Stimulated activated CD8-positive, alpha-beta memory T cell treated with anti-CD3 and anti-CD28 coated beads, Interleukin-12 subunit alpha, Interleukin-12 subunit beta, amount 100 ng/mL, for 1 hour (primary cell): ENCODE measurements at regions not wholly inside any gene's neighbourhood (a gene's known extent, or its start where the extent isn't known, plus 50 kb on each side); places are given as distances from the start of the nearest gene placed in this dataset.
"Not testable (repeated sequence)": the region's sequence is repeated elsewhere in the genome, so short reads cannot be mapped to it uniquely, and the experiment has no call there.

Source experiments
- DNase-seq: peaks from one replicate; pipeline ENCODE4 v3.0.0-alpha.2; 2020; ENCODE audit warnings: low read depth

GRCh38 chr10:10712155-10712704 lies 305.4 kb upstream of the CELF2 start:
- no peak for DNase-seq

- no peak for DNase-seq
These were observed 303.3 kb upstream of the CELF2 start for GRCh38 chr10:10714327-10714726.

- DNase-seq, result no peak
These were observed 300.7 kb upstream of the CELF2 start for GRCh38 chr10:10716972-10717371.

GRCh38 chr10:10722422-10722821 lies 295.2 kb upstream of the CELF2 start:
- DNase-seq, result no peak

- no peak for DNase-seq
These were observed 292.5 kb upstream of the CELF2 start for GRCh38 chr10:10725196-10725595.

GRCh38 chr10:10726101-10726500 lies 291.6 kb upstream of the CELF2 start:
- DNase-seq, result no peak

- not testable (repeated sequence) for DNase-seq
These were observed 290.3 kb upstream of the CELF2 start for GRCh38 chr10:10727411-10727810.

GRCh38 chr10:10727812-10728211 lies 289.9 kb upstream of the CELF2 start:
- DNase-seq, result no peak

GRCh38 chr10:10730471-10731043 lies 287.1 kb upstream of the CELF2 start:
- DNase-seq, result no peak

GRCh38 chr10:10731366-10731765 lies 286.3 kb upstream of the CELF2 start:
- DNase-seq, result no peak

GRCh38 chr10:10734356-10735064 lies 283.2 kb upstream of the CELF2 start:
- DNase-seq, result no peak

- DNase-seq, result no peak
These were observed 272.4 kb upstream of the CELF2 start for GRCh38 chr10:10745291-10745690.

- no peak for DNase-seq
These were observed 262.2 kb upstream of the CELF2 start for GRCh38 chr10:10755490-10755889.

GRCh38 chr10:10758306-10758705 lies 259.4 kb upstream of the CELF2 start:
- no peak for DNase-seq

- not testable (repeated sequence) for DNase-seq
These were observed 257.9 kb upstream of the CELF2 start for GRCh38 chr10:10759806-10760205.

GRCh38 chr10:10765017-10765416 lies 252.7 kb upstream of the CELF2 start:
- no peak for DNase-seq

- DNase-seq, result no peak
These were observed 245.3 kb upstream of the CELF2 start for GRCh38 chr10:10772411-10772810.

- no peak for DNase-seq
These were observed 244.7 kb upstream of the CELF2 start for GRCh38 chr10:10772874-10773508.

- no peak for DNase-seq
These were observed 243.3 kb upstream of the CELF2 start for GRCh38 chr10:10774416-10774815.

GRCh38 chr10:10776363-10776762 lies 241.3 kb upstream of the CELF2 start:
- no peak for DNase-seq

GRCh38 chr10:10777279-10777678 lies 240.4 kb upstream of the CELF2 start:
- DNase-seq, result no peak

GRCh38 chr10:10777723-10778122 lies 239.9 kb upstream of the CELF2 start:
- DNase-seq, result no peak

- no peak for DNase-seq
These were observed 238.7 kb upstream of the CELF2 start for GRCh38 chr10:10778959-10779358.
